ENCODE measurements at regions not wholly inside any gene's neighbourhood (a gene's known extent, or its start where the extent isn't known, plus 50 kb on each side); places are given as distances from the start of the nearest gene placed in this dataset.

GRCh38 chr13:26976313-26976712, 195.3 kb downstream of the USP12 start:
- Histone ChIP-seq H3K4me1 (no peaks in the 10 kb centered on the region), H3K27me3 (no peaks in the 10 kb centered on the region), H3K36me3 (no peaks in the 10 kb centered on the region), H3K4me3 (no peak overlapping the region), H3K9me3 (no peaks in the 10 kb centered on the region), H3K27ac (no peak overlapping the region)
- DNase-seq (no peak), FAIRE-seq (no peak), ATAC-seq (no peak)
- WGBS, 2 donors = 88 to 90% methylated on average over 1 of the region's 1 CpG
- intact Hi-C loops (cut with DNase I) = no loop called here
- TF ChIP-seq, protein P1, sequence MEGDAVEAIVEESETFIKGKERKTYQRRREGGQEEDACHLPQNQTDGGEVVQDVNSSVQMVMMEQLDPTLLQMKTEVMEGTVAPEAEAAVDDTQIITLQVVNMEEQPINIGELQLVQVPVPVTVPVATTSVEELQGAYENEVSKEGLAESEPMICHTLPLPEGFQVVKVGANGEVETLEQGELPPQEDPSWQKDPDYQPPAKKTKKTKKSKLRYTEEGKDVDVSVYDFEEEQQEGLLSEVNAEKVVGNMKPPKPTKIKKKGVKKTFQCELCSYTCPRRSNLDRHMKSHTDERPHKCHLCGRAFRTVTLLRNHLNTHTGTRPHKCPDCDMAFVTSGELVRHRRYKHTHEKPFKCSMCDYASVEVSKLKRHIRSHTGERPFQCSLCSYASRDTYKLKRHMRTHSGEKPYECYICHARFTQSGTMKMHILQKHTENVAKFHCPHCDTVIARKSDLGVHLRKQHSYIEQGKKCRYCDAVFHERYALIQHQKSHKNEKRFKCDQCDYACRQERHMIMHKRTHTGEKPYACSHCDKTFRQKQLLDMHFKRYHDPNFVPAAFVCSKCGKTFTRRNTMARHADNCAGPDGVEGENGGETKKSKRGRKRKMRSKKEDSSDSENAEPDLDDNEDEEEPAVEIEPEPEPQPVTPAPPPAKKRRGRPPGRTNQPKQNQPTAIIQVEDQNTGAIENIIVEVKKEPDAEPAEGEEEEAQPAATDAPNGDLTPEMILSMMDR (IDR thresholded peaks at IDR 0.05) = no peak

DNA sequence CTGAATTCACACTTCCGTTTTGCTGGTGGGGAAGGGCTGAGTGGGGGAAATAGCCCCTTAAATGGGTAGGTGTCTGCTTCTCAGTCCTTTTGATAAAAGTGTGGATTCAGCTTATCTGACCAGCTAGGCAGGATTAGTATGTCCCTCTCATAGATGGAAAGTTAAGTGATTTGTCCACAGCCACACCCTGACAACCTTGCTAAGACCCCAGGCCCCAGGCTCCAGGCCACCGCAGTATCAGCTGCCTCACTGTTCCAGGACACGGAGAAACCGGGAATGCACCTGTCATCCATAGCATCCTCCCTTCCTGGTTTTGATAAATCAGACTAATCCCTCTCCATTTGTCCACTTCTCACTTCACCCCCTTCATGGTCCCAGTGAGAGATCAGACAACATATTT, 197.7 kb downstream of the USP12 start:
- TF ChIP-seq, protein P1 (IDR thresholded peaks at IDR 0.05) = no peak
- Histone ChIP-seq H3K36me3 (no peaks in the 10 kb centered on the region), H3K9me3 (no peaks in the 10 kb centered on the region), H3K27ac (no peak overlapping the region), H3K4me1 (peaks cover 4 to 7% (median 6%) of the 10 kb centered on the region in 3 donors), H3K4me3 (no peak overlapping the region), H3K27me3 (no peaks in the 10 kb centered on the region)
- intact Hi-C loops (cut with DNase I) = no loop called here
- DNase-seq = no peak
- ATAC-seq = no peak
- WGBS, 2 donors = 91% methylated on average over 4 of the region's 4 CpGs
- FAIRE-seq = no peak

GRCh38 chr13:26973295-26973694, 198.3 kb downstream of the USP12 start:
- no peaks in the 10 kb centered on the region for H3K27me3 ChIP-seq
- DNase-seq (no peak), FAIRE-seq (no peak), ATAC-seq (no peak)
- TF ChIP-seq, protein P1 (IDR thresholded peaks at IDR 0.05) = no peak
- H3K4me3 ChIP-seq = no peak overlapping the region
- no peak overlapping the region for H3K27ac ChIP-seq
- intact Hi-C loops (cut with DNase I) = no loop called here
- H3K36me3 ChIP-seq = no peaks in the 10 kb centered on the region
- no peaks in the 10 kb centered on the region for H3K9me3 ChIP-seq
- peaks cover 10 to 14% (median 13%) of the 10 kb centered on the region in 3 donors for H3K4me1 ChIP-seq
- 77 to 83% methylated on average over 6 of the region's 6 CpGs for WGBS, 2 donors

DNA sequence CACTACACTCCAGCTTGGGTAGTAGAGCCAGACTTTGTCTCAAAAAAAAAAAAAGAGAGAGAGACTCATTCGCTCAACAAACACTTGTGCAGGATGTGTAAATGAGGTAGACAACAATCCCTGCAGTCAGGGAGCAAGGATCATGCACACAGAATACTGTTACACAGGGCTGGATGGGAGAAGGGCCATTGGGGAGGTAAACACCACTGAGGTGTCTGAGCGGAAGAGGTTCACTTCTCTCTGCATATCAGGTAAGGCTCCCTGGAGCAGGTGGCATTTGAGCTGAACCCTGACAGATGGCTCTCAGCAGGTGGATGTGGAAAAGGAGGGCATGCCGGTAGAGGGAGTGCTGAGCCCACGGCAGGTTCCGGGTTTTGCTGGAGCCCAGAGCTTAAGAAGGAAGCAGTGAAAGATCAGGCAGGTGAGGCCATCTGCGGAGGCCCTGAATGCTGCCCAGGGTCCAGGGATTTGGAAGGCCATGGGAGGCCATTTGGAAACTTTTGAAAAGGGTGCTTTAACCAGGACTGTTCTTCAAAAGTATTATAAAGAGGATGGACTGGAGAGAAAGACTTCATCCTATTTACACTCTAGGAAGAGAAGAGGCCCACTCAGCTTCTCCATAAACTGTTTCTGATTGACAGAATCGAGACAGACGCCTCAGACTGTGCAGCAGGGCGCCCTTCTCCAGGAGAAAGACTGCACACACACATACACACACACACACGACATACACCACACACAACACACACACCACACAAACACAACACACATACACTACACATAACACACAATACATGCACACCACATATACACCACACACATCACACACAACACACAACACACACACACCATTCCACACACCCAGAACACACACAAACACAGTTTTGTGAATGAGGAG, 199.4 kb downstream of the USP12 start:
- peak; percentile 71 to 81 (median 76) for ATAC-seq
- intact Hi-C loops (cut with DNase I) = no loop called here
- no peak for FAIRE-seq
- Histone ChIP-seq H3K36me3 (no peaks in the 10 kb centered on the region), H3K27me3 (no peaks in the 10 kb centered on the region), H3K27ac (no peak overlapping the region), H3K9me3 (no peaks in the 10 kb centered on the region), H3K4me3 (no peak overlapping the region), H3K4me1 (peaks cover 20 to 24% (median 21%) of the 10 kb centered on the region in 3 donors)
- TF ChIP-seq, protein P1 (IDR thresholded peaks at IDR 0.05) = peak in 3 of 4 donors; percentile 11 to 28 (median 14)
- WGBS, 2 donors = 39 to 42% methylated on average over 10 of the region's 10 CpGs
- peak; percentile 51 to 75 (median 61) for DNase-seq

Data from pancreas (tissue), 10 donors.